Stimulated activated naive CD8-positive, alpha-beta T cell treated with anti-CD3 and anti-CD28 coated beads, Interleukin-15, Interleukin-2, amounts not matched to agents 100 ng/mL and 50 ng/mL, for 24 hours (primary cell): ENCODE measurements at regions not wholly inside any gene's neighbourhood (a gene's known extent, or its start where the extent isn't known, plus 50 kb on each side); places are given as distances from the start of the nearest gene placed in this dataset.

ENCODE experiments used
- H3K27ac Mint-ChIP-seq: one replicate; pipeline ENCODE4 v1.8.0; 2021; ENCODE audit warnings: mild to moderate bottlenecking, mixed read lengths
- H3K27me3 Mint-ChIP-seq: one replicate; pipeline ENCODE4 v1.8.0; 2021; ENCODE audit warnings: mixed read lengths
- H3K36me3 Mint-ChIP-seq: one replicate; pipeline ENCODE4 v1.8.0; 2021; ENCODE audit warnings: low read depth, mixed read lengths
- H3K4me1 Mint-ChIP-seq: one replicate; pipeline ENCODE4 v1.8.0; 2021; ENCODE audit warnings: low read depth, mixed read lengths
- H3K4me3 Mint-ChIP-seq: one replicate; pipeline ENCODE4 v1.8.0; 2021; ENCODE audit warnings: mild to moderate bottlenecking, mixed read lengths
- H3K9me3 Mint-ChIP-seq: one replicate; pipeline ENCODE4 v1.8.0; 2021; ENCODE audit warnings: mixed read lengths

- Mint-ChIP-seq H3K36me3 (no peaks in the 10 kb centered on the region), H3K27me3 (no peaks in the 10 kb centered on the region), H3K4me3 (no peak overlapping the region), H3K9me3 (no peaks in the 10 kb centered on the region), H3K4me1 (peaks cover 24% of the 10 kb centered on the region), H3K27ac (no peak overlapping the region)
These were observed 347.7 kb upstream of the SATB1 start for GRCh38 chr3:18772699-18773305.

- Mint-ChIP-seq H3K27ac (no peak overlapping the region), H3K4me1 (peaks cover 26% of the 10 kb centered on the region)
These were observed 346.8 kb upstream of the SATB1 start for GRCh38 chr3:18771931-18772330.

DNA sequence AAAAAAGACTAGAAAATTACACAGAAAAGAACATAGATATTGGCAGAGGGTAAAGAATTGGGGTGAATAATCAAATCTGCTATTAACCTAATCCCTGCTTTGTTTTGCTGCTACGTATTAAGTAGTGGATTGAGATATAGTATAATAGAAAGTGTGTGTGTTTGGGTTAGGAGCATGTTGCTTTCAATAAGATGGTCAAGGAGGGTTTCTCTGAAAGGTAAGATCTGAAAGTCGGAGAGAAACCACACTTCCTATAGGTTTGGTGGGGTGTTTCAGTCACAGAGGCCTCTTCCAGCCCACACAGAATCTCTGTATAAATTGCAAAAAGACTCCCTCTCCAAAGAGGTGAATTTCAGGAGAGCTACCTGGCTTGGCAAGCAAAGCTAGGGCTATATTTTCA, 345.7 kb upstream of the SATB1 start:
- peaks cover 32% of the 10 kb centered on the region for H3K4me1 Mint-ChIP-seq
- no peak overlapping the region for H3K27ac Mint-ChIP-seq
- no peaks in the 10 kb centered on the region for H3K9me3 Mint-ChIP-seq
- no peaks in the 10 kb centered on the region for H3K27me3 Mint-ChIP-seq
- no peak overlapping the region for H3K4me3 Mint-ChIP-seq
- no peaks in the 10 kb centered on the region for H3K36me3 Mint-ChIP-seq

More at GRCh38 chr3:18771931-18772330, 346.8 kb upstream of the SATB1 start:
- Mint-ChIP-seq H3K4me3 (no peak overlapping the region), H3K27me3 (no peaks in the 10 kb centered on the region), H3K9me3 (no peaks in the 10 kb centered on the region), H3K36me3 (no peaks in the 10 kb centered on the region)

DNA sequence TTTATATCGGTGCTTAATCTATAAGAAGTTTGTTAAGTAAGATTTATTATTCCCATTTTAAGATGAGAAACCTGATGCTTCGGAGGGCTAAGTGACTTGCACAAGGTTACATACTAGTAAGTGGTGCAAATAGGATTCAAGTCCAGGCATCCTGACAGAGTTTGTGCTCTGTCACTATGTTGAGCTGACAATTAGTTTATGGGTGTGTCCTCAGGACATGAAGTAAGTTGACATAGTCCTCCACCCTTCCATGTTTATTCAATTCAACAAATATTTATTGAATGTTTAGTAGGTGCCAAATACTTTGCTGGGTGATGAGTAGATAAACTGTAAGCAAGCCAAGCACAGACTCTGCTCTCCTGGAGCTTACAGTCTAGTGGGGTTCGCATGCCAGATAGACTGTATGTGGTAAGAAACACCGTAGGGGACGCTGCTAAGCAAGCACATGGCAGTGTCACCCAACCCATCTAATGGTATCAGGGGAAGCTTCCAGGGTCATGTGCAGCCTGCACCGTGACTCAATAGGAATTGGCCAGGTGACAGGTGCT, 342.7 kb upstream of the SATB1 start:
- H3K4me1 Mint-ChIP-seq: peaks cover 23% of the 10 kb centered on the region
- H3K36me3 Mint-ChIP-seq: no peaks in the 10 kb centered on the region
- H3K27me3 Mint-ChIP-seq: no peaks in the 10 kb centered on the region
- no peak overlapping the region for H3K4me3 Mint-ChIP-seq
- no peaks in the 10 kb centered on the region for H3K9me3 Mint-ChIP-seq
- no peak overlapping the region for H3K27ac Mint-ChIP-seq

DNA sequence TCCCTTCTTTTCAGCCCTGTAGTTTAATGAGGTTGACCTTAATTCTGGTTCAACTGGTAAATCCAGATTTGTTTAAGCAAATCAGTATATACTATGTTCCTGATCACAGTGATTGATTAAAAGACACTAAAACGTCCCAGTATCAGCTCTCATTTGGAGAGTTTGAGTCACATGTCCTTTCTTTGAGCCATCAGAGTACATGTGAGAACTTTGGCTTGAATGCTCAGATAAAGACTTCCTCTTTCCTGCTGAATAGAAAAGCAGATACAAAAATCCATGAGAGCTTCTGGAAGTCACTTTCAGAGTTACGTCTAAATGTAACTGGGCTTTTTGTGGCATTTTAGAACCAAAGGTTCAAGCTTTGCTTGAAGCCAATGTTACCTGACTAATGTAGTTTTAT, 341.8 kb upstream of the SATB1 start:
- Mint-ChIP-seq H3K27ac (no peak overlapping the region), H3K4me3 (no peak overlapping the region), H3K36me3 (no peaks in the 10 kb centered on the region), H3K9me3 (no peaks in the 10 kb centered on the region), H3K27me3 (no peaks in the 10 kb centered on the region), H3K4me1 (peaks cover 23% of the 10 kb centered on the region)

- Mint-ChIP-seq H3K9me3 (no peaks in the 10 kb centered on the region), H3K4me1 (peaks cover 15% of the 10 kb centered on the region), H3K27me3 (no peaks in the 10 kb centered on the region), H3K36me3 (no peaks in the 10 kb centered on the region), H3K27ac (no peak overlapping the region), H3K4me3 (no peak overlapping the region)
These were observed 340.5 kb upstream of the SATB1 start for GRCh38 chr3:18765662-18766061.

DNA sequence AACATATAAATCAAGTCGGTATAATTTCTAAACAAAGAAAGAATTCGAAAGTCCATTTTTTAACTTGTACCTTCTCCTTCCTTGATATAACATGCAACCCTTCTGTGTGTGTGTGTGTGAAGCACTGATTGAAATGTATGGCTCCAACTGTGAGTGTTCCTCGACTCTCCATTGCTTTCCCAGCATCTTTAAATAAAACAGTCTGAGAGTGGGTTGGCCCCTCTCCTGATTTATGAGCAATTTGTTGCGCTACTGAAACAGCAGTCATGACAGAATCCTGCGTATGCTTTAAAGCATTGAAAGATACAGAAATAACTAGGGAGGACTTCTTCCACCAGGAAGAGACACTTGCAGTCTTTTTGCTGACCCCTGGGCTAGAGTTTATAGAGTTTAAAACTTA, 340.0 kb upstream of the SATB1 start:
- peaks cover 13% of the 10 kb centered on the region for H3K4me1 Mint-ChIP-seq
- no peak overlapping the region for H3K4me3 Mint-ChIP-seq
- no peak overlapping the region for H3K27ac Mint-ChIP-seq
- H3K36me3 Mint-ChIP-seq: no peaks in the 10 kb centered on the region
- no peaks in the 10 kb centered on the region for H3K9me3 Mint-ChIP-seq
- no peaks in the 10 kb centered on the region for H3K27me3 Mint-ChIP-seq

DNA sequence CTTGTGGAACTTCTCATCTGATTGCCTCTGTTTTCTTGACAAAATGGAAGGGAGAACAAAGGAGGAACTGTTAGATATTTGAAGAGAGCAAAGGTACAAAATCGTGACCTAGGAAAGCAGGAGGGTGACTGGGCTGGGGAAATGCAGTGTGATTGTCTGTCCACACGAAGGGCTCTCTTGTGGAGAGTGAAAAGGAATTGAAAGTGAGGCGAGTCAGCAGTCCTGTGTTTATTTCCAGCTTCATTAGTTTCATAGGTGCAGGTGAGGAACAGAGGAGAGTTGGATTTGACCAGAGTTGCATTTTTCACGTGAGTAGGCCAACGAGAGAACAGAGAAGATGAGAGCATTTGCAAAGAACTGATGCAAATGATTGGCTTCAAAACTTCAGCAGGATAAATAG, 336.4 kb upstream of the SATB1 start:
- H3K4me3 Mint-ChIP-seq: no peak overlapping the region
- no peak overlapping the region for H3K27ac Mint-ChIP-seq
- H3K27me3 Mint-ChIP-seq: no peaks in the 10 kb centered on the region
- H3K9me3 Mint-ChIP-seq: no peaks in the 10 kb centered on the region
- no peaks in the 10 kb centered on the region for H3K36me3 Mint-ChIP-seq
- H3K4me1 Mint-ChIP-seq: peaks cover 26% of the 10 kb centered on the region

DNA sequence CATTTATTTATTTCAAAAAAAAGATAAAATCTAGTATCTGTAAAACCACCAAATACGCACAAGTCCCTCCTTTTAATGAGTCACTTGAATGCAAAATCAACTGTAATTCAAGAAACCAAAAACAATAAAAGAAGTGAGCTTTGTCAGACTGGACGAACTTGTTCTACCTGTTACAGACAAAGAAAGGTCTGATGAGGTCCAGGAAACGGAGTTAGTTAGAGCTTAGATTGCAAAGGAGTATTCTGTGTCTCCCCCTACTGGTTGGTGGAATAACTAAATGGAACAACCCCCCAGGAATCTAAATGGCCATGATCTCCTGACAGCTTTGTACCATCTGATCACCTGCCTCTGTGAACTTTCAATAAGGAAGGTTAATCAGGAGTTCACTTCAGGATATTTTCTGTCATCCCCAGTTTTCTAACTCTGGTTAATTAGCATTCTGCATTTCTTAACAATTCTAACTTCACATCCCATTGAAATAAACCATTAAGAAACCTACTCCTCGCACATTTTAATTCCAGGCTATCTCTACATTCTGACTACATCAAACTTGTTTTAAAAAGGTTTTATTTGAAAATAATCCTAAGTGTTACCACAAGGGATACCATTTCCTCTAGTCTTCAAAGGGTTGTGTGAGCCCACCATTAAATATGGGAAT, 333.0 kb upstream of the SATB1 start:
- H3K36me3 Mint-ChIP-seq: no peaks in the 10 kb centered on the region
- H3K27me3 Mint-ChIP-seq: no peaks in the 10 kb centered on the region
- H3K9me3 Mint-ChIP-seq: no peaks in the 10 kb centered on the region
- no peak overlapping the region for H3K4me3 Mint-ChIP-seq
- H3K4me1 Mint-ChIP-seq: peaks cover 44% of the 10 kb centered on the region
- H3K27ac Mint-ChIP-seq: peak overlapping the region; percentile 74

- no peaks in the 10 kb centered on the region for H3K36me3 Mint-ChIP-seq
- H3K4me3 Mint-ChIP-seq: peak overlapping the region; percentile 8
- no peaks in the 10 kb centered on the region for H3K27me3 Mint-ChIP-seq
- H3K9me3 Mint-ChIP-seq: no peaks in the 10 kb centered on the region
- H3K4me1 Mint-ChIP-seq: peaks cover 51% of the 10 kb centered on the region
- peak overlapping the region; percentile 74 for H3K27ac Mint-ChIP-seq
These were observed 332.3 kb upstream of the SATB1 start for GRCh38 chr3:18757476-18757875.

DNA sequence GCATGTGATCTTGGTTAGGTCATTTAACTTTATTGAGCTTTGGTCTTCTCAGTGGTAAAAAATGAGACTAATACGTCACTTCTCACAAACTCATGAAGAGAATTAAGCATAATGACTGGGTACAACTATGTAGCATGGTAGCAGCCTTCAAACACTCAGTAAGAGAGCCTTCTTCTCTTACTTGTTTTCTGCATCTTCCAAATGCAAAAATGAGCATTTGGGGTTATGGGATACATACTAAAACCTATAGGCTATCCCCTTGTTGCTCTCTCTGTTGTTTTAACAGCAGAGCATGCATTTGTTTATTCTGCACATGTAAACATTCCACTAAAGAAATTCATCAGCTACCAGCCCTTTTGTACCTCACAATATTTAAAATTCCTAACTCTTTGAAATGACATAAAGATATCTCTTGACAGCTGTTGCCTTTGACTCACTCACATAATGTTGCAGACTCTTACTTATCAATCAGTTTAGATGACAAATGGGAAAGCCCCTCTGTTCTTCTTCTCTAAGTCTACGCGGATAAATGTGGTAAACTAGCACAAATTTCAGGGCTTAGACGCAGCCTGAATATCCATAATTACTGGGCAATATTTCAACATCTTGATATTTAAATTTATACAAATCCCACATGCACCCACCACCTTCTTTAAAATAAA, 327.3 kb upstream of the SATB1 start:
- H3K27me3 Mint-ChIP-seq: no peaks in the 10 kb centered on the region
- H3K9me3 Mint-ChIP-seq: no peaks in the 10 kb centered on the region
- H3K4me1 Mint-ChIP-seq: peaks cover 76% of the 10 kb centered on the region
- H3K27ac Mint-ChIP-seq: peak overlapping the region; percentile 10
- no peaks in the 10 kb centered on the region for H3K36me3 Mint-ChIP-seq
- no peak overlapping the region for H3K4me3 Mint-ChIP-seq

DNA sequence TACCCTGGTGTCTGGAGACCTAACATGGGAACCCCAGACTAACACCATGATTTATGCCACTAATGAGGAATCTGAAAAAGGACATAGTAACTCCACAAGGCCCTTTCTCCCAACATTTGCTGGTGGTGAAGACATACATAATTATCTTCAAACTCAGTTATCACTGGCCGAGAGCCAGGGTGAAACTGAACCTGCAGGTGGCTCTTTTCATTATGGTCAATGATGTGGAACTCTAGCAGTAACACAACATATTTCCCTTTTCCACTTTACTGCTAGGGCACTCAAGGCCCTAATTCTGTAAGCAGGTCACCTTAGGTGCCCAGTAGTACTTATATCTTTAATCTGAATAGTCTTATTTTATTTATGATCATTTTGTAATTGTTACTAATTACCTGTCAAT, 326.4 kb upstream of the SATB1 start:
- Mint-ChIP-seq H3K4me1 (peaks cover 78% of the 10 kb centered on the region), H3K27me3 (no peaks in the 10 kb centered on the region), H3K36me3 (no peaks in the 10 kb centered on the region), H3K9me3 (no peaks in the 10 kb centered on the region), H3K4me3 (no peak overlapping the region), H3K27ac (no peak overlapping the region)

DNA sequence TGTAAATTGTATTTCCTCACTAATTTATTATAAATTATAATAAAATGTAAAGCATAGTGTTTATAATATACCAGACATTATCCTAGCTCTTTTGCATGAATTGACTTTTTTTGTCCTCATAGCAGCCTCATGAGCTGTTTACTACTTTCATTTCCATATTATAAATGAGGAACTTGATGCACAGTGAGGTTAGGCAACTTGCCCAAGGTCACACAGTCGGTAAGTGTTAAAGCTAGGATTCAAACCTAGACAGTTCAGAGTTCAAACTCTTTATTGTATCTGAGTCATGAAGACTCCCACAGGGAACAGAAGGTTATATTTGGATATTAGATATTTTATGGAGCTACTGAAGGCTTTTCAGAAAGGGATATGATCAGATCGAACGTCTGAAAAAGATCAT, 322.2 kb upstream of the SATB1 start:
- no peaks in the 10 kb centered on the region for H3K27me3 Mint-ChIP-seq
- no peak overlapping the region for H3K4me3 Mint-ChIP-seq
- H3K9me3 Mint-ChIP-seq: no peaks in the 10 kb centered on the region

DNA sequence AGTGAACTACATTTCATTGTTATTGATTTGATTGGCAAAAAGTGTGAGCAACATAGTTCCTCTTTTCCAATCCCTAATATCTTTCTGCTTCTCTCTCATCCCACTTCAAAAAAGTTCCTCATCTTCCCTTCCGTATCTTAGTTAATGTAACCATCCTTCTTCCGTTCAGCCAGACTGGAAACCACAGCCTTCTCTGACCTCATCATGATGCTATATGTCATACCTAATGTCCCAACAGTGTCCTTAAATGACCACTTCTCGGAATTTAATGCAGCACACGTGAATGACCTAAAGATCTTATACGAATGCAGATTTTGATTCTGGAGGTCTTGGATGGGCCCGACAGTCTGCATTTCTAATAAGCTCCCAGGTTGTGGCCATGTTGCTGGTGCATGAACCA, 320.3 kb upstream of the SATB1 start:
- H3K36me3 Mint-ChIP-seq: peaks cover 6% of the 10 kb centered on the region
- H3K9me3 Mint-ChIP-seq: no peaks in the 10 kb centered on the region
- H3K4me1 Mint-ChIP-seq: peaks cover 90% of the 10 kb centered on the region
- peak overlapping the region; percentile 44 for H3K4me3 Mint-ChIP-seq
- H3K27ac Mint-ChIP-seq: peak overlapping the region; percentile 99
- H3K27me3 Mint-ChIP-seq: no peaks in the 10 kb centered on the region

More for the DNA sequence above, 322.2 kb upstream of the SATB1 start:
- Mint-ChIP-seq H3K36me3 (peaks cover 6% of the 10 kb centered on the region), H3K4me1 (peaks cover 90% of the 10 kb centered on the region), H3K27ac (peak overlapping the region; percentile 34)

DNA sequence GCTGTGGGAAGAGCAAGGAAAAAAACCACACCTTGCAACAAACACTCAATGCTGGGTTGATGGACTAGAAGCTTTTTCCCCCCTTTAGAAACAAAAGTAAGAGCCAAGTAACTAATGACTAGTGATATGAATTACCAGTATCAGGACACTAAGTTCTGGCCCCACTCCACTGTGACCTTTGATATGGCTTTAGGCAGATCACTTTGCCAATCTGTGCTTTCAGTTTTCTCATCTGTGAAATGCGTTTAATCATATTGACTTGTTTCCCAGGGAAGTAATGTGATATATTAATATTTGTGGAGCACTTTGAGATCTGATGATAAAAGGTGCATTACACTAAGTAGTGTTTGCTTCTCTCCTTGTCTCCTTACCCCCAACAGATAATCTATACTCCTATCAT, 319.3 kb upstream of the SATB1 start:
- Mint-ChIP-seq H3K4me1 (peaks cover 90% of the 10 kb centered on the region), H3K4me3 (peak overlapping the region; percentile 44), H3K9me3 (no peaks in the 10 kb centered on the region), H3K27me3 (no peaks in the 10 kb centered on the region), H3K27ac (peak overlapping the region; percentile 99), H3K36me3 (peaks cover 6% of the 10 kb centered on the region)
